ENCODE measurements at regions not wholly inside any gene's neighbourhood (a gene's known extent, or its start where the extent isn't known, plus 50 kb on each side); places are given as distances from the start of the nearest gene placed in this dataset.

GRCh38 chr9:75604661-75605060, 285.8 kb upstream of the PCSK5 start:
- TF ChIP-seq BHLHE40 (IDR thresholded peaks at IDR 0.05; ENCODE audit: low read depth, low read length) (no peak), CTCF (IDR thresholded peaks at IDR 0.05) (no peak), RAD21 (conservative IDR thresholded peaks at IDR 0.05 in 1 of 2, IDR thresholded peaks at IDR 0.05 in 1 of 2) (no peak), EP300 (IDR thresholded peaks at IDR 0.05) (no peak), NR3C1 (IDR thresholded peaks at IDR 0.05) (no peak), PHF8 (IDR thresholded peaks at IDR 0.05; ENCODE audit: borderline replicate concordance, low read depth) (no peak), REST (IDR thresholded peaks at IDR 0.05) (no peak), ZFP36 (IDR thresholded peaks at IDR 0.05; ENCODE audit: borderline replicate concordance, partially characterized antibody) (no peak), CBX8 (IDR thresholded peaks at IDR 0.05) (no peak)
